WTC11 (cell line): ENCODE measurements at regions not wholly inside any gene's neighbourhood (a gene's known extent, or its start where the extent isn't known, plus 50 kb on each side); places are given as distances from the start of the nearest gene placed in this dataset.

Experiments used
- ATAC-seq: fragments of 200-7000 bp; cut with Tn5 transposase; 2 replicates; pipeline ENCODE4 v1.10.0; 2021; ENCODE audit warnings: mild to moderate bottlenecking, moderate library complexity
- CTCF ChIA-PET: fragments of 300-600 bp; sonication (Branson Sonifier 250); formaldehyde crosslinking; loops from one replicate; lab custom pipeline; 2021; ENCODE audit warnings: antibody characterized with exemption; lab: Charles Lee
- POLR2A ChIA-PET: fragments of 350-600 bp; sonication (Branson Sonifier 250); formaldehyde crosslinking; loops from one replicate; lab custom pipeline; 2021; ENCODE audit warnings: antibody characterized with exemption; lab: Charles Lee
- DNase-seq: peaks from one replicate; pipeline ENCODE4 v3.0.0; 2021; ENCODE audit warnings: low spot score
- H3K27ac Mint-ChIP-seq: 2 replicates; pipeline ENCODE4 v1.8.0; 2021; ENCODE audit warnings: mixed read lengths
- H3K27me3 Mint-ChIP-seq: 2 replicates; pipeline ENCODE4 v1.8.0; 2021; ENCODE audit warnings: low read depth, mild to moderate bottlenecking, moderate library complexity, mixed read lengths
- H3K36me3 Mint-ChIP-seq: 2 replicates; pipeline ENCODE4 v1.8.0; 2021; ENCODE audit warnings: mixed read lengths
- H3K4me1 Mint-ChIP-seq: 2 replicates; pipeline ENCODE4 v1.8.0; 2022; ENCODE audit warnings: mixed read lengths
- H3K4me3 Mint-ChIP-seq: 2 replicates; pipeline ENCODE4 v1.8.0; 2021; ENCODE audit warnings: mild to moderate bottlenecking, moderate library complexity, mixed read lengths
- H3K9me3 Mint-ChIP-seq: 2 replicates; pipeline ENCODE4 v1.8.0; 2021; ENCODE audit warnings: mixed read lengths
- CREB1 ChIP-seq: sonication (generic); formaldehyde crosslinking; IDR thresholded peaks from 2 replicates; pipeline ENCODE4 v1.8.0; 2023; ENCODE audit warnings: mild to moderate bottlenecking, missing genetic modification reagents
- EMX1 ChIP-seq: fragments of 250-450 bp; sonication (Bioruptor Pico); IDR thresholded peaks from 2 replicates; pipeline ENCODE4 v1.8.0; 2021; ENCODE audit warnings: mild to moderate bottlenecking
- FOXJ3 ChIP-seq: sonication (generic); formaldehyde crosslinking; IDR thresholded peaks from 2 replicates; pipeline ENCODE4 v1.9.0; 2021; ENCODE audit warnings: missing genetic modification reagents, mild to moderate bottlenecking, borderline replicate concordance
- JAZF1 ChIP-seq: fragments of 250-450 bp; sonication (Bioruptor Pico); IDR thresholded peaks from 2 replicates; pipeline ENCODE4 v1.9.0; 2021; ENCODE audit warnings: moderate library complexity, mild to moderate bottlenecking, inconsistent platforms
- NR1H2 ChIP-seq: sonication (generic); formaldehyde crosslinking; IDR thresholded peaks from 2 replicates; pipeline ENCODE4 v1.9.0; 2021; ENCODE audit warnings: mild to moderate bottlenecking, moderate library complexity, missing genetic modification reagents
- SMAD3 ChIP-seq: sonication (generic); formaldehyde crosslinking; IDR thresholded peaks from 2 replicates; pipeline ENCODE4 v1.8.0; 2022; ENCODE audit warnings: missing genetic modification reagents, mild to moderate bottlenecking, borderline replicate concordance
- ZNF138 ChIP-seq: sonication (generic); formaldehyde crosslinking; conservative IDR thresholded peaks from 2 replicates; pipeline ENCODE4 v1.8.1; 2022; ENCODE audit warnings: mild to moderate bottlenecking, moderate library complexity, missing genetic modification reagents
- TF ChIP-seq, protein P1 (sequence below): sonication (generic); formaldehyde crosslinking; IDR thresholded peaks from 2 replicates; pipeline ENCODE4 v1.8.0; 2022; ENCODE audit warnings: mild to moderate bottlenecking, missing genetic modification reagents
- TF ChIP-seq, protein P2 (sequence below): sonication (generic); formaldehyde crosslinking; IDR thresholded peaks from 2 replicates; pipeline ENCODE4 v1.8.1; 2023; ENCODE audit warnings: mild to moderate bottlenecking, missing genetic modification reagents, borderline replicate concordance
- TF ChIP-seq, protein P3 (sequence below): fragments of 250-450 bp; sonication (Bioruptor Pico); IDR thresholded peaks from 2 replicates; pipeline ENCODE4 v1.9.0; 2021; ENCODE audit warnings: mild to moderate bottlenecking
- TF ChIP-seq, protein P4 (sequence below): sonication (generic); formaldehyde crosslinking; IDR thresholded peaks from 2 replicates; pipeline ENCODE4 v1.8.0; 2022; ENCODE audit warnings: missing genetic modification reagents
- TF ChIP-seq, protein P5 (sequence below): fragments of 250-450 bp; sonication (Bioruptor Pico); IDR thresholded peaks from 2 replicates; pipeline ENCODE4 v1.8.0; 2021; ENCODE audit warnings: mild to moderate bottlenecking
- TF ChIP-seq, protein P6 (sequence below): fragments of 250-450 bp; sonication (Bioruptor Pico); IDR thresholded peaks from 2 replicates; pipeline ENCODE4 v1.9.0; 2021; ENCODE audit warnings: moderate library complexity, mild to moderate bottlenecking, inconsistent platforms, borderline replicate concordance

DNA sequence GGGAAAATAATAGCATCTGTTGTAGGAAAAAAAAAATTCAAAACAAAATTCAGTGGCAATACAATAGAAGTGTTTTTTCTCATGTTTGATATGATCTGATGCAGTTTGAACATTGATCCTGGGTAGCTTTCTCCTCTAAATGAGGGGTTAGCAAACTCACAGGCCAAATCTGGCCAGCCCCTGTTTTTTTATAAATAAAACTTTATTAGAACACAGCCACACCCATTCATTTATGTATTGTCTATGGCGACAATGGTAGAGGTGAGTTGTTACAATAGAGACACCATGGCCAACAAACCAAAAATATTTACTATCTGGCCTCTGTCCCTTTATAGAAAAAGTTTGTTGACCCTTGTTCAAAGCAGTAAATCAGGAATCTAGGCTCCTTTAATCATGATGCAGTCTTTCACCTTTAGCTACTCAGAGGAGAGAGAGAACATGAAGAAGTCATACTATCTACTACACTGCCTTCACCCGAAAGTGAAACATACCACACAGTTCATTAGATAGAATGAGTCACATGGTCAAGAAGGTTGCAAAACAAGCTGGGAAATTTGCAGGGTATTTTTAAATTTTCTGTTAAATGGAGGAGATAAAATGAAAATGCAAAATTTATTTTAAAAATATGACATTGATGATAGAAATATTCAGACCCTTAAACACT, 186.6 kb upstream of the MAOA start (continued):
- TF ChIP-seq, protein P1, sequence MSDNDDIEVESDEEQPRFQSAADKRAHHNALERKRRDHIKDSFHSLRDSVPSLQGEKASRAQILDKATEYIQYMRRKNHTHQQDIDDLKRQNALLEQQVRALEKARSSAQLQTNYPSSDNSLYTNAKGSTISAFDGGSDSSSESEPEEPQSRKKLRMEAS (CRISPR knock-in tag) = no peak
- TF ChIP-seq, protein P2, sequence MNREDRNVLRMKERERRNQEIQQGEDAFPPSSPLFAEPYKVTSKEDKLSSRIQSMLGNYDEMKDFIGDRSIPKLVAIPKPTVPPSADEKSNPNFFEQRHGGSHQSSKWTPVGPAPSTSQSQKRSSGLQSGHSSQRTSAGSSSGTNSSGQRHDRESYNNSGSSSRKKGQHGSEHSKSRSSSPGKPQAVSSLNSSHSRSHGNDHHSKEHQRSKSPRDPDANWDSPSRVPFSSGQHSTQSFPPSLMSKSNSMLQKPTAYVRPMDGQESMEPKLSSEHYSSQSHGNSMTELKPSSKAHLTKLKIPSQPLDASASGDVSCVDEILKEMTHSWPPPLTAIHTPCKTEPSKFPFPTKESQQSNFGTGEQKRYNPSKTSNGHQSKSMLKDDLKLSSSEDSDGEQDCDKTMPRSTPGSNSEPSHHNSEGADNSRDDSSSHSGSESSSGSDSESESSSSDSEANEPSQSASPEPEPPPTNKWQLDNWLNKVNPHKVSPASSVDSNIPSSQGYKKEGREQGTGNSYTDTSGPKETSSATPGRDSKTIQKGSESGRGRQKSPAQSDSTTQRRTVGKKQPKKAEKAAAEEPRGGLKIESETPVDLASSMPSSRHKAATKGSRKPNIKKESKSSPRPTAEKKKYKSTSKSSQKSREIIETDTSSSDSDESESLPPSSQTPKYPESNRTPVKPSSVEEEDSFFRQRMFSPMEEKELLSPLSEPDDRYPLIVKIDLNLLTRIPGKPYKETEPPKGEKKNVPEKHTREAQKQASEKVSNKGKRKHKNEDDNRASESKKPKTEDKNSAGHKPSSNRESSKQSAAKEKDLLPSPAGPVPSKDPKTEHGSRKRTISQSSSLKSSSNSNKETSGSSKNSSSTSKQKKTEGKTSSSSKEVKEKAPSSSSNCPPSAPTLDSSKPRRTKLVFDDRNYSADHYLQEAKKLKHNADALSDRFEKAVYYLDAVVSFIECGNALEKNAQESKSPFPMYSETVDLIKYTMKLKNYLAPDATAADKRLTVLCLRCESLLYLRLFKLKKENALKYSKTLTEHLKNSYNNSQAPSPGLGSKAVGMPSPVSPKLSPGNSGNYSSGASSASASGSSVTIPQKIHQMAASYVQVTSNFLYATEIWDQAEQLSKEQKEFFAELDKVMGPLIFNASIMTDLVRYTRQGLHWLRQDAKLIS (CRISPR knock-in tag) = no peak
- no peak for TF ChIP-seq JAZF1 (CRISPR knock-in tag)
- TF ChIP-seq, all 79 proteins: peak for 0

DNA sequence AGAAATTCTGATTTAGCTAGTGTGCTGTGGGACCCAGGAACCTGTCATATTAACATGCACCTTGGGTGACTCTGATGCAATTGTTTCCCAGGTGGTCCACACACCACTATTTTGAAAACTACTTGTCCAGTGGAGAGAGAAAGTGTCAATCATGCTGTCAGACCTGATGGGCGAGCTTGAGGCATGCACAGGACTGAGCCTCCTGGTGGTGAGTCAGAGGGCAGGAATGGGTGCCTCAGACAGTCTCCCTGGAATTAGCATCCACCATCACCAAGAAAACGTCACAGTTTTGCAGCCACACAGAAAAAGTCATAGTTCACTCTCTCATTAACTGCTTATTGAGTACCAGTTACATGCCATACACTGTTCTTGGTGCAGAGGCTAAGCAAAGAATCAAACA, 181.8 kb upstream of the MAOA start:
- H3K27me3 Mint-ChIP-seq = no peaks in the 10 kb centered on the region
- ATAC-seq (peak; percentile 50; the same call in 1 of the 2 replicates), DNase-seq (no peak)
- no peak overlapping the region for H3K4me3 Mint-ChIP-seq
- H3K27ac Mint-ChIP-seq = no peak overlapping the region
- H3K9me3 Mint-ChIP-seq = peaks cover 4% of the 10 kb centered on the region
- H3K4me1 Mint-ChIP-seq = peaks cover 13% of the 10 kb centered on the region; the same call in 1 of the 2 replicates
- CTCF ChIA-PET = interaction anchor here (1.2 to 1.6 kb wide), 2 partner anchors 16 to 412 kb away, joined by 3 read pairs; no protein-coding TSS in a partner anchor
- POLR2A ChIA-PET = no interaction called here
- TF ChIP-seq NR1H2 (CRISPR knock-in tag) = no peak
- TF ChIP-seq JAZF1 (CRISPR knock-in tag) = no peak
- TF ChIP-seq, protein P3, sequence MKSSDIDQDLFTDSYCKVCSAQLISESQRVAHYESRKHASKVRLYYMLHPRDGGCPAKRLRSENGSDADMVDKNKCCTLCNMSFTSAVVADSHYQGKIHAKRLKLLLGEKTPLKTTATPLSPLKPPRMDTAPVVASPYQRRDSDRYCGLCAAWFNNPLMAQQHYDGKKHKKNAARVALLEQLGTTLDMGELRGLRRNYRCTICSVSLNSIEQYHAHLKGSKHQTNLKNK (CRISPR knock-in tag) = no peak
- no peak for TF ChIP-seq EMX1 (CRISPR knock-in tag)
- TF ChIP-seq, protein P1 (CRISPR knock-in tag) = no peak
- TF ChIP-seq, protein P4, sequence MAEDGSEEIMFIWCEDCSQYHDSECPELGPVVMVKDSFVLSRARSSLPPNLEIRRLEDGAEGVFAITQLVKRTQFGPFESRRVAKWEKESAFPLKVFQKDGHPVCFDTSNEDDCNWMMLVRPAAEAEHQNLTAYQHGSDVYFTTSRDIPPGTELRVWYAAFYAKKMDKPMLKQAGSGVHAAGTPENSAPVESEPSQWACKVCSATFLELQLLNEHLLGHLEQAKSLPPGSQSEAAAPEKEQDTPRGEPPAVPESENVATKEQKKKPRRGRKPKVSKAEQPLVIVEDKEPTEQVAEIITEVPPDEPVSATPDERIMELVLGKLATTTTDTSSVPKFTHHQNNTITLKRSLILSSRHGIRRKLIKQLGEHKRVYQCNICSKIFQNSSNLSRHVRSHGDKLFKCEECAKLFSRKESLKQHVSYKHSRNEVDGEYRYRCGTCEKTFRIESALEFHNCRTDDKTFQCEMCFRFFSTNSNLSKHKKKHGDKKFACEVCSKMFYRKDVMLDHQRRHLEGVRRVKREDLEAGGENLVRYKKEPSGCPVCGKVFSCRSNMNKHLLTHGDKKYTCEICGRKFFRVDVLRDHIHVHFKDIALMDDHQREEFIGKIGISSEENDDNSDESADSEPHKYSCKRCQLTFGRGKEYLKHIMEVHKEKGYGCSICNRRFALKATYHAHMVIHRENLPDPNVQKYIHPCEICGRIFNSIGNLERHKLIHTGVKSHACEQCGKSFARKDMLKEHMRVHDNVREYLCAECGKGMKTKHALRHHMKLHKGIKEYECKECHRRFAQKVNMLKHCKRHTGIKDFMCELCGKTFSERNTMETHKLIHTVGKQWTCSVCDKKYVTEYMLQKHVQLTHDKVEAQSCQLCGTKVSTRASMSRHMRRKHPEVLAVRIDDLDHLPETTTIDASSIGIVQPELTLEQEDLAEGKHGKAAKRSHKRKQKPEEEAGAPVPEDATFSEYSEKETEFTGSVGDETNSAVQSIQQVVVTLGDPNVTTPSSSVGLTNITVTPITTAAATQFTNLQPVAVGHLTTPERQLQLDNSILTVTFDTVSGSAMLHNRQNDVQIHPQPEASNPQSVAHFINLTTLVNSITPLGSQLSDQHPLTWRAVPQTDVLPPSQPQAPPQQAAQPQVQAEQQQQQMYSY (CRISPR knock-in tag) = no peak
- TF ChIP-seq FOXJ3 (CRISPR knock-in tag) = no peak
- TF ChIP-seq, all 79 proteins: peak for 0
- peaks cover 2% of the 10 kb centered on the region; the same call in 1 of the 2 replicates for H3K36me3 Mint-ChIP-seq

DNA sequence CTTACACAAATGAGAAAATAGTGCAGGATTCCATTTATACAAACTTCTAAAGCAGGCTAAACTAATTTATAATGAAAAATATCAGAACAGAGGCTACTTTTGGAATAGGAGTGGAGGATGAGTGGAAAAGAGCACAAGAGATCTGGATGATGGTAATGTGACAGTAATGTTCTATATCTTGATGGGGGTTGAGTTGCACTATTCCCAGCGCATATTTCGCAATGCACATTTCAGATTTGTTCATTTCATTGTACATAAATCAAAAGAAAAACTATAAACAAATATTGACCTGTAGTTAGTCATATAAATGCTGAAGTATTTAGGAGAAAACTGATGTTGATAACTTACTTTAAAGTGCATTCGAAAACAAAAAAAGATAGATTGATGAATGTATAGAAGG, 177.0 kb upstream of the MAOA start:
- Mint-ChIP-seq H3K27me3 (no peaks in the 10 kb centered on the region), H3K27ac (no peak overlapping the region), H3K4me1 (peaks cover 23% of the 10 kb centered on the region), H3K4me3 (no peak overlapping the region), H3K9me3 (peaks cover 4% of the 10 kb centered on the region; the same call in 1 of the 2 replicates), H3K36me3 (no peaks in the 10 kb centered on the region; the same call in 1 of the 2 replicates)
- no peak for ATAC-seq
- CTCF ChIA-PET = interaction anchor here (1.1 kb wide), 1 partner anchor 130 kb away, joined by 3 read pairs; no protein-coding TSS in a partner anchor
- no peak for DNase-seq
- TF ChIP-seq, protein P5, sequence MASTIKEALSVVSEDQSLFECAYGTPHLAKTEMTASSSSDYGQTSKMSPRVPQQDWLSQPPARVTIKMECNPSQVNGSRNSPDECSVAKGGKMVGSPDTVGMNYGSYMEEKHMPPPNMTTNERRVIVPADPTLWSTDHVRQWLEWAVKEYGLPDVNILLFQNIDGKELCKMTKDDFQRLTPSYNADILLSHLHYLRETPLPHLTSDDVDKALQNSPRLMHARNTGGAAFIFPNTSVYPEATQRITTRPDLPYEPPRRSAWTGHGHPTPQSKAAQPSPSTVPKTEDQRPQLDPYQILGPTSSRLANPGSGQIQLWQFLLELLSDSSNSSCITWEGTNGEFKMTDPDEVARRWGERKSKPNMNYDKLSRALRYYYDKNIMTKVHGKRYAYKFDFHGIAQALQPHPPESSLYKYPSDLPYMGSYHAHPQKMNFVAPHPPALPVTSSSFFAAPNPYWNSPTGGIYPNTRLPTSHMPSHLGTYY (CRISPR knock-in tag) = no peak
- no peak for TF ChIP-seq ZNF138 (CRISPR knock-in tag)
- TF ChIP-seq, protein P6, sequence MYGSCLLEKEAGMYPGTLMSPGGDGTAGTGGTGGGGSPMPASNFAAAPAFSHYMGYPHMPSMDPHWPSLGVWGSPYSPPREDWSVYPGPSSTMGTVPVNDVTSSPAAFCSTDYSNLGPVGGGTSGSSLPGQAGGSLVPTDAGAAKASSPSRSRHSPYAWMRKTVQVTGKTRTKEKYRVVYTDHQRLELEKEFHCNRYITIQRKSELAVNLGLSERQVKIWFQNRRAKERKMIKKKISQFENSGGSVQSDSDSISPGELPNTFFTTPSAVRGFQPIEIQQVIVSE = no peak
- TF ChIP-seq CREB1 = no peak
- no peak for TF ChIP-seq SMAD3 (CRISPR knock-in tag)
- TF ChIP-seq, all 79 proteins: peak for 0
- POLR2A ChIA-PET = no interaction called here
